ENCODE measurements at regions not wholly inside any gene's neighbourhood (a gene's known extent, or its start where the extent isn't known, plus 50 kb on each side); places are given as distances from the start of the nearest gene placed in this dataset.

DNA sequence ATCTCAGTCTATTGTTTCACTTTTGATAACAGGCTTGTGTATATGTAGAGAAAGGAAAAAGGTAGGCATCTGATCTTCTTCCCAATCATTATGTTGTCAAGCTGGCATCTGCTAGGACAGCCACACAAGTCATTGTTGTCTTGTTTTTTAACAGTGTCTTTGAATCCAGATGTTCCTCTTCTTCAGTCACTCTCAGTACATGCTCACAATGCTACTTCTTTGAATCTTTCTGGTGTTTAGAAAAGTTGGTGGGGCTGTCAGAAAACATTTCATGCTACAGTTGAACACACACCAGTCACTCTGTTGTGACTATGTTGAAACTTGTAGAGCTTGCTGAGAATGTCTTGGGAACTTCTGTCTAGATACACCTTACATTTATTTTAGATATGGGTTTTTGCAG, 1231.4 kb upstream of the MIR17HG start:
- Histone ChIP-seq H2BK20ac (ENCODE audit: low read depth, low read length) (no peak overlapping the region), H2BK5ac (ENCODE audit: low read depth, low read length, poor library complexity, severe bottlenecking) (no peak overlapping the region), H2AK5ac (ENCODE audit: low read depth, low read length) (no peak overlapping the region), H2BK120ac (ENCODE audit: low read depth, low read length) (no peak overlapping the region), H3K18ac (ENCODE audit: low read depth, low read length) (no peak overlapping the region), H3K4me1 (ENCODE audit: control insufficient read depth, insufficient read depth, low read length) (no peaks in the 10 kb centered on the region), H3K9ac (ENCODE audit: low read depth, low read length) (no peak overlapping the region), H3K4me2 (ENCODE audit: low read depth, low read length) (no peak overlapping the region), H4K5ac (ENCODE audit: low read depth, low read length) (no peak overlapping the region), H3K56ac (ENCODE audit: extremely low read depth, insufficient read depth, low read length) (no peak overlapping the region), H3K4me3 (ENCODE audit: insufficient read depth, low read depth, low read length) (no peak overlapping the region), H4K20me1 (ENCODE audit: insufficient read depth, low read length) (no peaks in the 10 kb centered on the region), H3K4ac (ENCODE audit: low read depth, low read length) (no peak overlapping the region), H2BK15ac (ENCODE audit: low read depth, low read length) (no peak overlapping the region), H4K91ac (ENCODE audit: insufficient read depth, low read depth, low read length) (no peak overlapping the region), H4K8ac (ENCODE audit: low read depth in 2 of 2, low read length in 2 of 2) (no peak overlapping the region), H3K27ac (ENCODE audit: insufficient read depth, low read length) (no peak overlapping the region), H3K27me3 (ENCODE audit: control insufficient read depth, insufficient read depth, low read length) (no peaks in the 10 kb centered on the region), H3K9me1 (ENCODE audit: insufficient read depth, low read length) (no peaks in the 10 kb centered on the region), H3K79me1 (ENCODE audit: low read depth in 1 of 2, low read length in 2 of 2) (no peaks in the 10 kb centered on the region), H3K9me3 (ENCODE audit: control insufficient read depth, insufficient read depth, low read length) (0 out of 2 replicates have a peak, but pooled peaks cover 1% of the 10 kb centered on the region), H3K36me3 (ENCODE audit: control insufficient read depth, insufficient read depth, low read length) (no peaks in the 10 kb centered on the region), H2AFZ (replicated peaks; ENCODE audit: low read length, poor library complexity) (no peak overlapping the region), H3K14ac (replicated peaks; ENCODE audit: low read depth, low read length) (no peak overlapping the region), H3K23ac (ENCODE audit: low read depth, low read length) (no peak overlapping the region), H2AK9ac (replicated peaks; ENCODE audit: low read depth, low read length, poor library complexity) (no peak overlapping the region)
- DNase-seq (no peak), ATAC-seq (ENCODE audit: low read depth) (no peak)
- BruUV-seq (replicated peaks): no TSS peak
- in situ Hi-C loops (cut with MboI; ENCODE audit: low sequenced_read_pairs) (no loop called here), intact Hi-C loops (cut with micrococcal nuclease) (no loop called here), dilution Hi-C loops (cut with HindIII; ENCODE audit: low sequenced_read_pairs, unreplicated experiment) (no loop called here)
- ChIA-PET POLR2A (ENCODE audit: unreplicated experiment) (no interaction called here), CTCF (no interaction called here)
- TF ChIP-seq, protein P1, sequence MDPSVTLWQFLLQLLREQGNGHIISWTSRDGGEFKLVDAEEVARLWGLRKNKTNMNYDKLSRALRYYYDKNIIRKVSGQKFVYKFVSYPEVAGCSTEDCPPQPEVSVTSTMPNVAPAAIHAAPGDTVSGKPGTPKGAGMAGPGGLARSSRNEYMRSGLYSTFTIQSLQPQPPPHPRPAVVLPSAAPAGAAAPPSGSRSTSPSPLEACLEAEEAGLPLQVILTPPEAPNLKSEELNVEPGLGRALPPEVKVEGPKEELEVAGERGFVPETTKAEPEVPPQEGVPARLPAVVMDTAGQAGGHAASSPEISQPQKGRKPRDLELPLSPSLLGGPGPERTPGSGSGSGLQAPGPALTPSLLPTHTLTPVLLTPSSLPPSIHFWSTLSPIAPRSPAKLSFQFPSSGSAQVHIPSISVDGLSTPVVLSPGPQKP (IDR thresholded peaks at IDR 0.05; ENCODE audit: borderline replicate concordance, low read depth, low read length): no peak
- no peak for TF ChIP-seq RFX5 (IDR thresholded peaks at IDR 0.05; ENCODE audit: low read depth, low read length)
- TF ChIP-seq POLR2A (IDR thresholded peaks at IDR 0.05; ENCODE audit: low read depth, low read length): no peak
- no peak for TF ChIP-seq MXI1 (IDR thresholded peaks at IDR 0.05; ENCODE audit: borderline replicate concordance, low read depth, low read length)
- TF ChIP-seq BHLHE40 (IDR thresholded peaks at IDR 0.05; ENCODE audit: low read depth, low read length): no peak
- no peak for TF ChIP-seq FOS (IDR thresholded peaks at IDR 0.05; ENCODE audit: low read depth, low read length)
- TF ChIP-seq NFE2L2 (IDR thresholded peaks at IDR 0.05; ENCODE audit: low read depth, low read length): no peak
- no peak for TF ChIP-seq SMC3 (IDR thresholded peaks at IDR 0.05; ENCODE audit: low read depth, low read length)
- no peak for TF ChIP-seq CHD1 (IDR thresholded peaks at IDR 0.05; ENCODE audit: low read depth, low read length)
- TF ChIP-seq MAZ (IDR thresholded peaks at IDR 0.05; ENCODE audit: borderline replicate concordance, low read depth, low read length): no peak
- TF ChIP-seq RAD21 (IDR thresholded peaks at IDR 0.05; ENCODE audit: low read length): no peak
- TF ChIP-seq, protein P2, sequence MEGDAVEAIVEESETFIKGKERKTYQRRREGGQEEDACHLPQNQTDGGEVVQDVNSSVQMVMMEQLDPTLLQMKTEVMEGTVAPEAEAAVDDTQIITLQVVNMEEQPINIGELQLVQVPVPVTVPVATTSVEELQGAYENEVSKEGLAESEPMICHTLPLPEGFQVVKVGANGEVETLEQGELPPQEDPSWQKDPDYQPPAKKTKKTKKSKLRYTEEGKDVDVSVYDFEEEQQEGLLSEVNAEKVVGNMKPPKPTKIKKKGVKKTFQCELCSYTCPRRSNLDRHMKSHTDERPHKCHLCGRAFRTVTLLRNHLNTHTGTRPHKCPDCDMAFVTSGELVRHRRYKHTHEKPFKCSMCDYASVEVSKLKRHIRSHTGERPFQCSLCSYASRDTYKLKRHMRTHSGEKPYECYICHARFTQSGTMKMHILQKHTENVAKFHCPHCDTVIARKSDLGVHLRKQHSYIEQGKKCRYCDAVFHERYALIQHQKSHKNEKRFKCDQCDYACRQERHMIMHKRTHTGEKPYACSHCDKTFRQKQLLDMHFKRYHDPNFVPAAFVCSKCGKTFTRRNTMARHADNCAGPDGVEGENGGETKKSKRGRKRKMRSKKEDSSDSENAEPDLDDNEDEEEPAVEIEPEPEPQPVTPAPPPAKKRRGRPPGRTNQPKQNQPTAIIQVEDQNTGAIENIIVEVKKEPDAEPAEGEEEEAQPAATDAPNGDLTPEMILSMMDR (conservative IDR thresholded peaks at IDR 0.05; ENCODE audit: low read depth, low read length): no peak
- no peak for TF ChIP-seq CEBPB (IDR thresholded peaks at IDR 0.05; ENCODE audit: low read depth, low read length)
- TF ChIP-seq, protein P3, sequence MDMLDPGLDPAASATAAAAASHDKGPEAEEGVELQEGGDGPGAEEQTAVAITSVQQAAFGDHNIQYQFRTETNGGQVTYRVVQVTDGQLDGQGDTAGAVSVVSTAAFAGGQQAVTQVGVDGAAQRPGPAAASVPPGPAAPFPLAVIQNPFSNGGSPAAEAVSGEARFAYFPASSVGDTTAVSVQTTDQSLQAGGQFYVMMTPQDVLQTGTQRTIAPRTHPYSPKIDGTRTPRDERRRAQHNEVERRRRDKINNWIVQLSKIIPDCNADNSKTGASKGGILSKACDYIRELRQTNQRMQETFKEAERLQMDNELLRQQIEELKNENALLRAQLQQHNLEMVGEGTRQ (IDR thresholded peaks at IDR 0.05; ENCODE audit: low read depth, low read length): no peak
- TF ChIP-seq MAFK (IDR thresholded peaks at IDR 0.05; ENCODE audit: low read depth, low read length): no peak
- TF ChIP-seq RCOR1 (IDR thresholded peaks at IDR 0.05; ENCODE audit: insufficient replicate concordance, low read length): no peak

Measured in IMR-90 (cell line).